GM21576 (cell line): ENCODE measurements at regions not wholly inside any gene's neighbourhood (a gene's known extent, or its start where the extent isn't known, plus 50 kb on each side); places are given as distances from the start of the nearest gene placed in this dataset.

Experiments
- ATAC-seq: cut with Tn5 transposase; IDR thresholded peaks from one replicate; pipeline ENCODE4 v1.9.1; 2021; ENCODE audit warnings: mild to moderate bottlenecking, moderate library complexity; ENCODE audit not compliant: unreplicated experiment

- ATAC-seq = no peak
Observed at GRCh38 chr5:152853361-152853760, 448.3 kb upstream of the NMUR2 start.

GRCh38 chr5:152855441-152855840, 450.4 kb upstream of the NMUR2 start:
- ATAC-seq = no peak

GRCh38 chr5:152861231-152861630, 456.2 kb upstream of the NMUR2 start:
- ATAC-seq = no peak

- ATAC-seq = no peak
Observed at GRCh38 chr5:152864447-152864846, 459.4 kb upstream of the NMUR2 start.

- ATAC-seq = no peak
Observed at GRCh38 chr5:152864991-152865390, 459.9 kb upstream of the NMUR2 start.

- ATAC-seq = no peak
Observed at GRCh38 chr5:152869971-152870370, 464.9 kb upstream of the NMUR2 start.

- ATAC-seq = no peak
Observed at GRCh38 chr5:152882621-152883020, 477.5 kb upstream of the NMUR2 start.

- ATAC-seq = no peak
Observed at GRCh38 chr5:152883066-152883775, 478.1 kb upstream of the NMUR2 start.

- ATAC-seq = no peak
Observed at GRCh38 chr5:152884006-152884405, 478.9 kb upstream of the NMUR2 start.

GRCh38 chr5:152900332-152900731, 495.3 kb upstream of the NMUR2 start:
- no peak for ATAC-seq

GRCh38 chr5:152901754-152902153, 496.7 kb upstream of the NMUR2 start:
- ATAC-seq = no peak

GRCh38 chr5:152905286-152905685, 500.2 kb upstream of the NMUR2 start:
- ATAC-seq = no peak

- no peak for ATAC-seq
Observed at GRCh38 chr5:152907488-152908245, 502.6 kb upstream of the NMUR2 start.

- no peak for ATAC-seq
Observed at GRCh38 chr5:152912924-152913323, 507.8 kb upstream of the NMUR2 start.

- no peak for ATAC-seq
Observed at GRCh38 chr5:152932621-152933020, 527.5 kb upstream of the NMUR2 start.

- no peak for ATAC-seq
Observed at GRCh38 chr5:152933056-152933455, 528.0 kb upstream of the NMUR2 start.

- no peak for ATAC-seq
Observed at GRCh38 chr5:152938630-152939029, 533.6 kb upstream of the NMUR2 start.

- ATAC-seq = no peak
Observed at GRCh38 chr5:152942633-152943336, 537.7 kb upstream of the NMUR2 start.

- ATAC-seq = no peak
Observed at GRCh38 chr5:152953788-152954483, 536.5 kb upstream of the GRIA1 start.

GRCh38 chr5:152956943-152957613, 533.4 kb upstream of the GRIA1 start:
- ATAC-seq = no peak
